ENCODE measurements at regions not wholly inside any gene's neighbourhood (a gene's known extent, or its start where the extent isn't known, plus 50 kb on each side); places are given as distances from the start of the nearest gene placed in this dataset.

GRCh38 chr20:21033817-21034216 is 72.3 kb downstream of the LINC00237 start:
- no peak for DNase-seq (ENCODE audit: low read depth)

- no peak for DNase-seq (ENCODE audit: low read depth)
Measured at GRCh38 chr20:21031666-21032065, 74.5 kb downstream of the LINC00237 start.

GRCh38 chr20:21029341-21029740 is 76.8 kb downstream of the LINC00237 start:
- DNase-seq (ENCODE audit: low read depth), result no peak

GRCh38 chr20:21028921-21029320 is 77.2 kb downstream of the LINC00237 start:
- no peak for DNase-seq (ENCODE audit: low read depth)

- no peak for DNase-seq (ENCODE audit: low read depth)
Measured at GRCh38 chr20:21028436-21028835, 77.7 kb downstream of the LINC00237 start.

- DNase-seq (ENCODE audit: low read depth), result peak; percentile 70
Measured at GRCh38 chr20:21027569-21027968, 78.6 kb downstream of the LINC00237 start.

DNA sequence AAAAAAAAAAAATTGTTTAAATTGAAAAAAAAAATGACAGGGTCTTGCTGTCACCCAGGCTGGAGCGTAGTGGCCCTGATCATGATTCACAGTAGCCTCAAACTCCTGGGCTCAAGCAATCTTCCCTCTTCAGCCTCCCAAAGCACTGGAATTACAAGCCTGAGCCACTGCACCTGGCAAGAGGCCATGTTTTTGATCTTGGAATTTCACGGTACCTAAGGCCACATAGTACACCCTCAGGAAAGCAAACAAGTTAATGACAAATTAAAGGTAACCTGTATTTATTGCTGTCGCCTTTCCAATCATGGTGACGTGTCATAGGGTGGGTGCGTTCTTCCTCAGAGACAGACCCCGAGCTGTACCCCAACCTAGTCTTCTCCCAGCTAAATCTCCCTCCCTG is 79.2 kb downstream of the LINC00237 start:
- DNase-seq (ENCODE audit: low read depth), result no peak

- DNase-seq (ENCODE audit: low read depth), result no peak
Measured at GRCh38 chr20:21024420-21024819, 81.7 kb downstream of the LINC00237 start.

DNA sequence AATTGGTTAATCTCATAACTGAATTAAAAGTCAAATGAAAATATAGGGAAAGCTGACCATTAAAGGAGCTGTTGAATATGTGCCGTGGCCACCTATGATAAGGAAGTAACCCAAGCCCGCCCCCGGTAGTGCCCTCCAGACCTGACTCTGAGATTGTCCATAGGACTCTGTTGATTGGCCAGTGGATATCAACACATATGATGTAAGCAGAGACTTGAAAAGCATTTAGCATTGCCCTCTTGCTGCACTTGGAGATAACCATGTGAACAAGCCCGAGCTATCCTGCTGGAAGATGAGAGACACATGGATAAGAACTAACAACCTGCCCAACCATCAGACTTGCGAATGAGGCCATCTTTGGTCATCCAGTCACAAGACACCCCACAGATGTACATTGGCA is 83.2 kb downstream of the LINC00237 start:
- no peak for DNase-seq (ENCODE audit: low read depth)

GRCh38 chr20:21021472-21021790 is 84.7 kb downstream of the LINC00237 start:
- DNase-seq (ENCODE audit: low read depth), result no peak

DNA sequence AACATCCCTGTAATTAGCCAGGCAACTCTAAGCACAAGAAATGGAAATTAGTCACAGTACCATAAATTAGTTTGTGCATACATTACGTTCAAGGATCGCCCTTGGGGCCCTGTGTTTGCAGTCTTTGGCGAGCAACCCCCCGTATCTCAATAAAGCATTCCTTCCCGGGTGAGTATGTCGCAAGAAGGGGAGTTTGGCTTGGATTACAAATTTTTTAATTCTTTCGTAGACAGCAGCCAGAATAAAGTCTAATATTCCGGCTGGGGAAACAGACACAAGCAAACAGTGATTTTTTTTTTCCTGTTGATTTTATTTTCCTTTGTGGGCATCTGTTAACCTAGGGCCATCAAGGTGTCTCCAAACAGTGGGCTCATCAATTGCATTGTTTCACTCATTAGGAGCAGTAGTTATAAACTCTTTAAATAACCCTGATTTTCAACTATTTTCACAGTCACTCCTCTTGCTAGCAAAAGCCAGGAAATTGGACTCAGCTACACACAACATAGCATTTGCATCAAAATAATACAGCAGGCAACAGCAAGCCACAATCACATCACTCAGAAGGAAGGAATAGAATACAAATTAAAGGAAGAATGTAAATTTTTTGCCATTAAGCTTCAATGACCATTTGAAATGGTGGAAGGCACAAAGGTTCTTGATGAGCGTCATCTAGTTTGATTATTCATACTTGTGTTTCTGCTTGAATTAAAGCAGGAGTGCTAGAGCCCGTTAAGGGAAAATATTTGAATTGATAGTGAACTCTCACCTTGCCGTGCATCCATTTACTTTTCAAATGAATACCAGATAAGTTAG is 85.3 kb downstream of the LINC00237 start:
- no peak for DNase-seq (ENCODE audit: low read depth)

DNA sequence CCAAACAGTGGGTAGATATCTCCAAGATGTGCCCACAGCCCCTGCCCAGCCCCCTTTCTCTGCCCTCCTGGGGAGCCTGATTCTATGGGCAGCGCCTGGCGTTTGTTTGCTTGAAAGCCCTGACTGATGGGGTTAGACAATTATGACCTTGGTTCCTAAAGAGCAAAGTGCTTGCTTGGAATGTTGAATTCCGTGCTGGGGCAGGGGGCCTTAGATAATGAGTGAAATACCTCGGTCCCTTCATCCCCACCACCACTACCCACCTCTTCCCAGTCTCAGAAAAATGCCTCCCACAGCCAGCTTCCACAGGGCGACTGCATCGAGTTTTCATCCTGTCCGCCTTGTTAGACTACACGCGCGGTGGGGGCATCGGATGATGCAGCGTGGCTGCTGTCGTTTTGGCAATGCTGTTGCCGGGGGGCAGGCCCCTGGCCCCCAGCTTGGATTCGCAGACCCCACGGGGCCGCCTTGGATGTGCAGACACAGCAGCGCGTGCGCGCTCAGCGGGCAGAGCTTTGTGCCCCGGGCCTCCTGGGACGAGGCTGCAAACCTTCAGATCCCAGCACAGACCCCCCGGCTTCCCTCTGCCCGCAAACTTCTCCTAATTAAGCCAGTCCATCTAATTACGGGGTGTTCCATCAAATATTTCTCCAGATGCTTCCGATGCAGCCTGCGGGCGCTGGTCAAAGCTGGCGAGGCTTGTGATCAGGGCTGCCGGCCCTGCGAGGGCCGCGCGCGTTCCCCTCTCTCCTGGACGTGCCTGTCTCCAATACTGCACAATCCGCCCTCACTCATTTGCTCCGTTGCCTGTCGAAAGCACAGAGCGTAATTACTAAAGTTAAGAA is 86.1 kb downstream of the LINC00237 start:
- DNase-seq (ENCODE audit: low read depth), result no peak

DNA sequence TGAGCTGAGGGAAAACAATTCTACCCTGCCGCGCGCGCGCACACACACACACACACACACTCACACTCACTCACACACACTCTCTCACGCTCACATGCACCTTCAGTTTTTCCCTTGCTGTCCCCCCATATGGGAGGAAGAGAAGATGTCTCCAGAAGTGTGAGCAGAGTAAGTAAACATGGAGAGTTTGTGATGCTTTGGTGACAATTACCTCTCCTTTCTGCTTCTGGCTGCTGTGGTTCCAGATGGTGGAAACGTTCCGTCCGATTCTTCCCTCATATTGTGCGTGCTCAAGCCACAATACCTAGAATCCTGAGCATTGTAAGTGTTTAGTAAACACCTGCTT is 86.7 kb downstream of the LINC00237 start:
- DNase-seq (ENCODE audit: low read depth), result no peak

DNA sequence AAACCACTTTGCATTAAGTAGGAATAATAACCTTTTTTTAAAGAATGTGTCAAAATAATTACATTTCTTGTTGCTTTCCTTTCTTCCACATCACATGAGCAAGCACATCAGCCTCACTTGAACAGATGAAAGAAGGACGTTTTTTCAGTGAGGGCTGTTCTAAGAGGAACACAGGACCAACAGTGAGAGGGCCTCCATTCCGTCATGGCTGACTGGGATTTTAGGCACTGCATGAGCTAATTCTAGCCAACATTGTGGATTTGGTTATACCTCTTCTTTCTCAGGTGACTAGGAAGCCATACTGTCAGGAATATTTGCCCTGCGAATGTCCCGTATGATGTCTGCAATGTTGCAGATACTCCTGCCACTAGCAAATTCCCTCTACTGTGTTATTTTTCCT is 87.6 kb downstream of the LINC00237 start:
- DNase-seq (ENCODE audit: low read depth), result no peak

DNA sequence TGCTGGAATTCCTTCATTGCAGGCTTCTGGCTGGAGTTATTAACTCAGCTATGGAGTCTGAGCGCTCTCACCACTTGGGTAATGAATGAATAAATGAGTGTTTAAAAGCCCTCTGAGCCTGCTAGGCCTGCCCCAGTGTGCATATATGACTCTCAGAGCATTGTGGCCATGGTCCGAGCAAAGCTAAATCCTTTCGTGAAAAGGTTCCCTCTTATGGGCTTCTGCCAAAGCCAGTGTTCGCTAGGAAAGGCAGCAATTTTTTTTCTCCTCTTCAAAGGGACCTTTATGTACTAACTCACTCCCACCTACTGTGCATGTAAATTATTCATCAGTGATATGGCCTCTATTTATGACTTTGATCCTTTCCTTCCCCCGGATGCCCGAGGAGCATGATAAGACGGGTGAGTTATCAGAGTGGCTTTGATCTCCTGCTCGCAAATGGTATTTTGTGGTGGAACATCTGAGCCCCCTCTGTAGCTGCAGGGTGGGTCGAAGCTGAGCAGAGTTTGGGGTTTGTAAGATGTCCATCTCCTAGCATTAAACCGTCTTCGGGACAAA is 88.6 kb downstream of the LINC00237 start:
- DNase-seq (ENCODE audit: low read depth), result no peak

GRCh38 chr20:21016751-21017150 is 89.4 kb downstream of the LINC00237 start:
- no peak for DNase-seq (ENCODE audit: low read depth)

DNA sequence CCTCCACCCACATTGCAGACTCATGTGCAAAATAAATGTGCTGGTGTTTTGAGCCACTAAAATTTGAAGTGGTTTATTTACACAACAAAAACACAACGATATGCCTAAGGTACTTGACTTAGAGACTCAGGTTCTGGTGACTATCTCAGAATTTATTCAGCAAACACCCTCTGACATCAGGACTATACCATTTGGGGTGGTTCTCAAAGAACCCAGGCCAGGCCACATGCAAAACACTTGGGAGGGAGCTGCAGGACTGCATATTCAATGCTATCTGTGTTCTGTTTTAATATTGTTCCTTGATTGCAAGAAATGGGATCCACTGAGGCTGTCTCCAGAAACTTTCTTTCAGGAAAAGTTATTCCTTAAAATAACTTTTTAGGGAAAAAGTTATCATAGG is 91.6 kb downstream of the LINC00237 start:
- DNase-seq (ENCODE audit: low read depth), result no peak

GRCh38 chr20:21008951-21009350 is 97.2 kb downstream of the LINC00237 start:
- DNase-seq (ENCODE audit: low read depth), result no peak

DNA sequence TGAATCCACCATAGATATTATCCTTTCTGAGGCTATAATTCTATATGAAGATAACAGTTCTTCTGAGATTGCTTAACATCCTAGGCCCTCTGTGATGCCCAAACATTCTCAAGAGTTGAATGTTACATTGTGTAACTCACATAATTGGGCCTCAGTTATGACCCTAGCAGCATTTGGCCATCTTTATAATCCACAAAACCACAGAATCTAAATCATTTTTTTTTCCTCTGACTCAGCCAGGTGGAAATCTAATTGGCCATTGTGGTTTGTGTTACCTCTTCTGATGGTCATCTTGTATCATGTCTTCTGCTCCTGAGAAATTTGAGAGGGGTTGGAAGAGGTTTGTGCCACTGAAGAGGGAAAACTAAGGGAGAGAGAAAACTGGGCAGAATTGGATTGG is 99.5 kb downstream of the LINC00237 start:
- no peak for DNase-seq (ENCODE audit: low read depth)

DNA sequence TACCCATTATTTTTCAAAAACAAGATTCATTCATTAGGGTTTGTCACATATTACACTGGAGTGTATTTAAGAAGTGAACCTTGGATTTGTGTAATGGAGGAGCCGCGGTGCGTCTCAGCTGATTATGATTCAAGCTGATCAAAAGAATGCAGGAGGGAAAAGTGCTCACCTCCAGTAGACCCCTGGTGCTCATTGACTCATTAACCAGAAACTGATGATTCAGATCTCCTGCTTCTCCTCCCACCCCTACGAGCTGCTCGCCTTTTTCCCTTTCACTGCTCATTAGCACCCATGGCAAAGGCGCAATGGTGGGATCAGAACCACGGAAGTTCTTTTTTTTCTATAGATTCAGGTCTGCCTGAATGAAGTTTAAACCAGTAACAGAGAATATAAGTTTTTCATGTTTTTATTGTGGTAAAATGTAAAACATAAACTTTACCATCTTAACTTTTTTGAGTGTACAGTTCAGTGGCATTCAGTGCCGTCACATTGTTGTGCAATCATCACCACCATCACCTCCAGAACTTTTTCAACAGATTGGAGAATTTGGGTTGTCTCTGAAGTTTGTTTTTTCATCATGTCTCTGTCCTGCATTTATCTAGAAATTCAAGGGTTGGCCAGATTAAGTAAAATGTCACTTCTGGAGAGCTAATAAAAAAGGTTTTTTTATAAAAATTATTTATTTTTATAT is 101.6 kb downstream of the LINC00237 start:
- DNase-seq (ENCODE audit: low read depth), result peak; percentile 44

DNA sequence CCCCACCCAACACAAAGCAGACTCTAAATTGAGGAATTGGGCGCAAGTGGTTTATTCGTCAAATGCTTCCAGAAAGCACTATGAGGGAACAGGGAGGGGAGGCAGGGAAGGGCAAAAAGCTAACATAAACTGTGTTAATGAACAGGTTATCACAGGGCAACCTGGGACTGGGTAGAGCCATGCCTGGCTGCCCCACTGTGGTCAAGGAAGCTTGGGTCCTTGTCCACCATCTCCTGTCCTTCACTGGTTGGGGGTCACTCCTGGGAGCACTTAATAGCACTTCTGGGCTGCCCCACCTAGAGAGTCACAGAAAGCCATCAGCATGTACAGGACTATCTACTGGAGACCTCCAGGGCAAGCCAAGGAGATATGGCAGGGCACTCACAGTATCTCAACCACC is 102.3 kb downstream of the LINC00237 start:
- no peak for DNase-seq (ENCODE audit: low read depth)

GRCh38 chr20:21002486-21002885 is 103.7 kb downstream of the LINC00237 start:
- DNase-seq (ENCODE audit: low read depth), result no peak
